ENCODE measurements at regions not wholly inside any gene's neighbourhood (a gene's known extent, or its start where the extent isn't known, plus 50 kb on each side); places are given as distances from the start of the nearest gene placed in this dataset.

- TF ChIP-seq, protein P1, sequence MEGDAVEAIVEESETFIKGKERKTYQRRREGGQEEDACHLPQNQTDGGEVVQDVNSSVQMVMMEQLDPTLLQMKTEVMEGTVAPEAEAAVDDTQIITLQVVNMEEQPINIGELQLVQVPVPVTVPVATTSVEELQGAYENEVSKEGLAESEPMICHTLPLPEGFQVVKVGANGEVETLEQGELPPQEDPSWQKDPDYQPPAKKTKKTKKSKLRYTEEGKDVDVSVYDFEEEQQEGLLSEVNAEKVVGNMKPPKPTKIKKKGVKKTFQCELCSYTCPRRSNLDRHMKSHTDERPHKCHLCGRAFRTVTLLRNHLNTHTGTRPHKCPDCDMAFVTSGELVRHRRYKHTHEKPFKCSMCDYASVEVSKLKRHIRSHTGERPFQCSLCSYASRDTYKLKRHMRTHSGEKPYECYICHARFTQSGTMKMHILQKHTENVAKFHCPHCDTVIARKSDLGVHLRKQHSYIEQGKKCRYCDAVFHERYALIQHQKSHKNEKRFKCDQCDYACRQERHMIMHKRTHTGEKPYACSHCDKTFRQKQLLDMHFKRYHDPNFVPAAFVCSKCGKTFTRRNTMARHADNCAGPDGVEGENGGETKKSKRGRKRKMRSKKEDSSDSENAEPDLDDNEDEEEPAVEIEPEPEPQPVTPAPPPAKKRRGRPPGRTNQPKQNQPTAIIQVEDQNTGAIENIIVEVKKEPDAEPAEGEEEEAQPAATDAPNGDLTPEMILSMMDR (IDR thresholded peaks at IDR 0.05), result no peak
- no peak for ATAC-seq
- Histone ChIP-seq H3K4me3 (no peak overlapping the region), H3K27ac (no peak overlapping the region), H3K36me3 (no peaks in the 10 kb centered on the region), H3K27me3 (peaks cover 0 to 4% of the 10 kb centered on the region in 2 donors), H3K9me3 (no peaks in the 10 kb centered on the region), H3K4me1 (no peaks in the 10 kb centered on the region)
- DNase-seq, result no peak
- intact Hi-C loops (cut with DNase I), result no loop called here
These were observed 266.9 kb upstream of the DIAPH2 start for GRCh38 chrX:96417695-96418094.

GRCh38 chrX:96424007-96424406 is 260.6 kb upstream of the DIAPH2 start:
- no peaks in the 10 kb centered on the region for H3K27me3 ChIP-seq
- no peak overlapping the region for H3K27ac ChIP-seq
- DNase-seq (no peak), ATAC-seq (peak; percentile 67)
- TF ChIP-seq, protein P1 (IDR thresholded peaks at IDR 0.05), result no peak
- H3K9me3 ChIP-seq, result no peaks in the 10 kb centered on the region
- no peaks in the 10 kb centered on the region for H3K36me3 ChIP-seq
- intact Hi-C loops (cut with DNase I), result no loop called here
- no peaks in the 10 kb centered on the region for H3K4me1 ChIP-seq
- H3K4me3 ChIP-seq, result no peak overlapping the region

GRCh38 chrX:96425200-96425599 is 259.4 kb upstream of the DIAPH2 start:
- H3K9me3 ChIP-seq, result no peaks in the 10 kb centered on the region
- DNase-seq (no peak), ATAC-seq (peak; percentile 23)
- intact Hi-C loops (cut with DNase I), result no loop called here
- H3K4me1 ChIP-seq, result no peaks in the 10 kb centered on the region
- H3K4me3 ChIP-seq, result no peak overlapping the region
- TF ChIP-seq, protein P1 (IDR thresholded peaks at IDR 0.05), result no peak
- H3K27me3 ChIP-seq, result no peaks in the 10 kb centered on the region
- H3K36me3 ChIP-seq, result no peaks in the 10 kb centered on the region
- peak overlapping the region in 1 of 2 donors; percentile 45 for H3K27ac ChIP-seq

DNA sequence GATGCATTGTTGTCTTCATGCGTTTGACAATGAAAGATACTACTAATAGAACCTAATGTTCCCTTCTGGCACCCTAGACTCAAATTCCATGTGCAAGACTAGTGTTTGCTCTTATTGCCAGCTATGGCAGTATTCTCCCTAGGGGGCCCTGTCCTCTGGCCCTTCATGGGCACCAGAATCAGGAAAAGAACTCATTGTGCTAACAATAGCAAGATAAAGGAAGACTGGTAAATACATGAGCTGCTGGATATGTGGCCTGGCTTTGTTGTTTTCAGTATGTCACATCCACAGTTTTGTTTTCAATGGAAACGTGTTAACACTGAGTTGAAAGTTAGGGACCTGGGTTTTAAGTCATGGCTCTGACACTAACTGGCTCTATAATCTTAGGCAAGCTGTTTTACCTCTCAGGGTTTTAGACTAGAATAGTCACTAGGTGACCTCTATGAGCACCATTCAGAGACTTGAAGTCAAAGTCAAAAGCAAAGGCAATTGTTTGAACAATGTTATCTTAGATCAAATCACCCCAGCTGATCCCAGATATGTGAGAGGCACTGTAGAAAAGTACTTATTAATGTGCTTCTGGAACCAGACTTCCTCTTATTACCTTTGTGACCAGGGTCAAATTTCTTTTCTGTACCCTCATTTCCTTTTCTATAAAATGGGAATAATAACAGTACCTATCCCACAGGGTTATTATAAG is 253.7 kb upstream of the DIAPH2 start:
- H3K27ac ChIP-seq, result no peak overlapping the region
- intact Hi-C loops (cut with DNase I), result no loop called here
- ATAC-seq, result peak; percentile 47

GRCh38 chrX:96432647-96433046 is 252.0 kb upstream of the DIAPH2 start:
- no peak overlapping the region for H3K27ac ChIP-seq
- TF ChIP-seq, protein P1 (IDR thresholded peaks at IDR 0.05), result no peak
- intact Hi-C loops (cut with DNase I), result no loop called here
- ATAC-seq (no peak), DNase-seq (no peak)
- no peaks in the 10 kb centered on the region for H3K9me3 ChIP-seq
- no peaks in the 10 kb centered on the region for H3K27me3 ChIP-seq
- no peaks in the 10 kb centered on the region for H3K4me1 ChIP-seq
- H3K36me3 ChIP-seq, result no peaks in the 10 kb centered on the region
- H3K4me3 ChIP-seq, result no peak overlapping the region

More for the DNA sequence above, 253.7 kb upstream of the DIAPH2 start:
- Histone ChIP-seq H3K27me3 (no peaks in the 10 kb centered on the region), H3K9me3 (no peaks in the 10 kb centered on the region), H3K36me3 (no peaks in the 10 kb centered on the region), H3K4me3 (no peak overlapping the region), H3K4me1 (no peaks in the 10 kb centered on the region)
- TF ChIP-seq, protein P1 (IDR thresholded peaks at IDR 0.05), result no peak
- no peak for DNase-seq

All from left lung (tissue), 4 donors.